H9 (cell line): ENCODE measurements at regions not wholly inside any gene's neighbourhood (a gene's known extent, or its start where the extent isn't known, plus 50 kb on each side); places are given as distances from the start of the nearest gene placed in this dataset.
"Not testable (repeated sequence)": the region's sequence is repeated elsewhere in the genome, so short reads cannot be mapped to it uniquely, and the experiment has no call there.

Experiments used
- DNase-seq: peaks from one replicate; pipeline ENCODE4 v3.0.0-alpha.2; 2017
- H2AFZ ChIP-seq: one replicate; pipeline ENCODE4 v1.6.1; 2013; ENCODE audit warnings: mild to moderate bottlenecking, low read length, control low read depth, moderate library complexity
- H2AK5ac ChIP-seq: 2 replicates; pipeline ENCODE4 v1.6.1; 2013; ENCODE audit warnings: low read length, control low read depth, mixed read lengths; ENCODE audit not compliant: insufficient read length
- H2BK120ac ChIP-seq: one replicate; pipeline ENCODE4 v1.6.1; 2013; ENCODE audit warnings: low read depth, mild to moderate bottlenecking, low read length, control low read depth, inconsistent platforms; ENCODE audit not compliant: poor library complexity, severe bottlenecking
- H2BK12ac ChIP-seq: 2 replicates; pipeline ENCODE4 v1.6.1; 2013; ENCODE audit warnings: low read length, control low read depth, mixed read lengths, low read depth; ENCODE audit not compliant: insufficient read length
- H2BK15ac ChIP-seq: 2 replicates; pipeline ENCODE4 v1.6.1; 2013; ENCODE audit warnings: low read depth, low read length, control low read depth
- H2BK20ac ChIP-seq: one replicate; pipeline ENCODE4 v1.6.1; 2013; ENCODE audit warnings: low read depth, mild to moderate bottlenecking, low read length, control low read depth, inconsistent platforms; ENCODE audit not compliant: poor library complexity, severe bottlenecking
- H2BK5ac ChIP-seq: 2 replicates; pipeline ENCODE4 v1.6.1; 2013; ENCODE audit warnings: low read length, control low read depth, mixed read lengths; ENCODE audit not compliant: insufficient read length
- H3K14ac ChIP-seq: 2 replicates; pipeline ENCODE4 v1.6.1; 2013; ENCODE audit warnings: low read length, control low read depth; ENCODE audit not compliant: insufficient read depth
- H3K18ac ChIP-seq: 2 replicates; pipeline ENCODE4 v1.6.1; 2013; ENCODE audit warnings: low read depth, mild to moderate bottlenecking, mixed read lengths, low read length, control low read depth; ENCODE audit not compliant: insufficient read length
- H3K23ac ChIP-seq: 2 replicates; pipeline ENCODE4 v1.6.1; 2013; ENCODE audit warnings: low read length, control low read depth, mixed read lengths, low read depth; ENCODE audit not compliant: insufficient read length
- H3K23me2 ChIP-seq: 2 replicates; pipeline ENCODE4 v1.6.1; 2013; ENCODE audit warnings: low read depth, mild to moderate bottlenecking, mixed read lengths, low read length, control low read depth; ENCODE audit not compliant: insufficient read length, poor library complexity, severe bottlenecking
- H3K27ac ChIP-seq: 2 replicates; pipeline ENCODE4 v1.5.1; 2013; ENCODE audit warnings: low read length, control low read depth, mixed read lengths, low read depth; ENCODE audit not compliant: insufficient read length
- H3K27me3 ChIP-seq: 2 replicates; pipeline ENCODE4 v1.6.1; 2013; ENCODE audit warnings: low read length, control low read depth, inconsistent platforms; ENCODE audit not compliant: insufficient read depth
- H3K4ac ChIP-seq: 2 replicates; pipeline ENCODE4 v1.6.1; 2013; ENCODE audit warnings: low read depth, mild to moderate bottlenecking, control low read depth, inconsistent platforms, low read length, moderate library complexity
- H3K4me1 ChIP-seq: 2 replicates; pipeline ENCODE4 v1.6.1; 2013; ENCODE audit warnings: low read length, control low read depth, inconsistent platforms; ENCODE audit not compliant: insufficient read depth
- H3K4me2 ChIP-seq: 2 replicates; pipeline ENCODE4 v1.6.1; 2013; ENCODE audit warnings: low read length, control low read depth, mixed read lengths; ENCODE audit not compliant: insufficient read length, insufficient read depth
- H3K56ac ChIP-seq: 2 replicates; pipeline ENCODE4 v1.6.1; 2013; ENCODE audit warnings: low read depth, mild to moderate bottlenecking, mixed read lengths, low read length, control low read depth; ENCODE audit not compliant: insufficient read length
- H3K79me1 ChIP-seq: 2 replicates; pipeline ENCODE4 v1.6.1; 2013; ENCODE audit warnings: low read depth, mild to moderate bottlenecking, moderate library complexity, low read length, control low read depth, inconsistent platforms; ENCODE audit not compliant: insufficient read depth, poor library complexity, severe bottlenecking
- H3K79me2 ChIP-seq: 2 replicates; pipeline ENCODE4 v1.6.1; 2013; ENCODE audit warnings: low read length, control low read depth, inconsistent platforms; ENCODE audit not compliant: insufficient read depth
- H3K9ac ChIP-seq: 2 replicates; pipeline ENCODE4 v1.6.1; 2013; ENCODE audit warnings: low read length, control low read depth, mixed read lengths; ENCODE audit not compliant: insufficient read length; ENCODE audit errors: extremely low read depth
- H3K9me3 ChIP-seq: one replicate; pipeline ENCODE4 v1.6.1; 2013; ENCODE audit warnings: low read depth, low read length, inconsistent platforms; ENCODE audit not compliant: control insufficient read depth
- H3T11ph ChIP-seq: one replicate; pipeline ENCODE4 v1.6.1; 2013; ENCODE audit warnings: mild to moderate bottlenecking, low read length, control low read depth, inconsistent platforms
- H4K20me1 ChIP-seq: one replicate; pipeline ENCODE4 v1.6.1; 2013; ENCODE audit not compliant: control insufficient read depth, insufficient read length, insufficient read depth
- H4K5ac ChIP-seq: 2 replicates; pipeline ENCODE4 v1.6.1; 2013; ENCODE audit warnings: low read depth, mild to moderate bottlenecking, mixed read lengths, low read length, control low read depth; ENCODE audit not compliant: insufficient read length
- H4K8ac ChIP-seq: replicated peaks from 2 replicates; pipeline ENCODE4 v1.6.1; 2013; ENCODE audit warnings: low read length, control low read depth, mixed read lengths, low read depth; ENCODE audit not compliant: insufficient read length
- H4K91ac ChIP-seq: 2 replicates; pipeline ENCODE4 v1.6.1; 2013; ENCODE audit warnings: low read depth, mild to moderate bottlenecking, moderate library complexity, mixed read lengths, low read length, control low read depth; ENCODE audit not compliant: insufficient read length
- H3K27ac Mint-ChIP-seq, 3 experiments: 2 replicates in 2 of 3; 3 replicates in 1 of 3; pipeline ENCODE4 v1.8.0; 2020 to 2021; ENCODE audit warnings: mixed read lengths in 3 of 3, mild to moderate bottlenecking in 1 of 3, moderate library complexity in 1 of 3
- H3K27me3 Mint-ChIP-seq: 2 replicates; pipeline ENCODE4 v1.8.0; 2021; ENCODE audit warnings: low read depth, mild to moderate bottlenecking, moderate library complexity, mixed read lengths
- H3K36me3 Mint-ChIP-seq, 3 experiments: 2 replicates in 2 of 3; 3 replicates in 1 of 3; pipeline ENCODE4 v1.8.0; 2020 to 2021; ENCODE audit warnings: low read depth in 3 of 3, mixed read lengths in 3 of 3; ENCODE audit not compliant: insufficient read depth in 1 of 3
- H3K4me1 Mint-ChIP-seq, 2 experiments: 2 replicates each; pipeline ENCODE4 v1.8.0; 2020; ENCODE audit warnings: mixed read lengths in 2 of 2
- H3K4me3 Mint-ChIP-seq, 2 experiments: 2 replicates in 1 of 2; 3 replicates in 1 of 2; pipeline ENCODE4 v1.8.0; 2020 to 2021; ENCODE audit warnings: mild to moderate bottlenecking in 2 of 2, mixed read lengths in 2 of 2, moderate library complexity in 1 of 2
- H3K9me3 Mint-ChIP-seq, 2 experiments: 2 replicates in 1 of 2; 3 replicates in 1 of 2; pipeline ENCODE4 v1.8.0; 2020; ENCODE audit warnings: mild to moderate bottlenecking in 2 of 2, mixed read lengths in 2 of 2, moderate library complexity in 1 of 2
- WGBS: extraction: QIAGEN DNeasy Blood & Tissue Kit; methylation state at CpG from one replicate; pipeline ENCODE4 v1.1.7; 2013; ENCODE audit warnings: missing lambda C conversion rate, low lambda C conversion rate, mixed read lengths; ENCODE audit not compliant: insufficient read length; ENCODE audit errors: extremely low coverage; 5-methylcytosine and 5-hydroxymethylcytosine counted together
- TF ChIP-seq, protein P1 (sequence below): fragments of 200-600 bp; sonication (generic); conservative IDR thresholded peaks from 3 replicates; pipeline ENCODE4 v1.8.0; 2021; ENCODE audit warnings: antibody characterized with exemption, mild to moderate bottlenecking

DNA sequence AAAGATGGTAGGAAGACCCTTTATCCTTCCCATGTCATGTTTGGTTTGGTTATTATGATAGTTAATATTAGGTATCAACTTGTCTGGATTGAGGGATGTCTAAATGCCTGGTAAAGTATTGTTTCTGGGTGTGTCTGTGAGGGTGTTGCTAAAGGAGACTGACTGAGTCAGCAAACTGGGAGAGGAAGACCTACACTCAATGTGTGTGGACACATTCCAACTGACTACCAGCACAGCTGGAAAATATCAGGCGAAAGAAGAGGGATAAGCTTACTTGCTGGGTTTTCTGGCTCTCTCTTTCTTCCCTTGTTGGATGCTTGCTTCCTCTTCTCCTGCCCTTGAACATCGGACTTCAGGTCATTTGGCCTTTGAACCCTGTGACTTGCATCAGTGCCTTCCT lies 1227.6 kb upstream of the EPHA6 start:
- no peaks in the 10 kb centered on the region for H3K79me1 ChIP-seq
- H3K9me3 Mint-ChIP-seq: peaks cover 0 to 8% of the 10 kb centered on the region in 2 experiments; a peak in 4 of 5 replicates
- peaks cover 0 to 4% of the 10 kb centered on the region in 2 experiments; a peak in 1 of 4 replicates for H3K4me1 Mint-ChIP-seq
- no peak overlapping the region for H4K5ac ChIP-seq
- H4K20me1 ChIP-seq: no peaks in the 10 kb centered on the region
- no peak overlapping the region for H3K9ac ChIP-seq
- no peaks in the 10 kb centered on the region; the same call in 1 of the 2 replicates for H3K27me3 Mint-ChIP-seq
- H3K4me1 ChIP-seq: no peaks in the 10 kb centered on the region
- H3K4ac ChIP-seq: no peak overlapping the region
- H3K4me3 Mint-ChIP-seq: no peak overlapping the region
- no peak overlapping the region for H2BK12ac ChIP-seq
- no peak overlapping the region for H2BK15ac ChIP-seq
- TF ChIP-seq, protein P1, sequence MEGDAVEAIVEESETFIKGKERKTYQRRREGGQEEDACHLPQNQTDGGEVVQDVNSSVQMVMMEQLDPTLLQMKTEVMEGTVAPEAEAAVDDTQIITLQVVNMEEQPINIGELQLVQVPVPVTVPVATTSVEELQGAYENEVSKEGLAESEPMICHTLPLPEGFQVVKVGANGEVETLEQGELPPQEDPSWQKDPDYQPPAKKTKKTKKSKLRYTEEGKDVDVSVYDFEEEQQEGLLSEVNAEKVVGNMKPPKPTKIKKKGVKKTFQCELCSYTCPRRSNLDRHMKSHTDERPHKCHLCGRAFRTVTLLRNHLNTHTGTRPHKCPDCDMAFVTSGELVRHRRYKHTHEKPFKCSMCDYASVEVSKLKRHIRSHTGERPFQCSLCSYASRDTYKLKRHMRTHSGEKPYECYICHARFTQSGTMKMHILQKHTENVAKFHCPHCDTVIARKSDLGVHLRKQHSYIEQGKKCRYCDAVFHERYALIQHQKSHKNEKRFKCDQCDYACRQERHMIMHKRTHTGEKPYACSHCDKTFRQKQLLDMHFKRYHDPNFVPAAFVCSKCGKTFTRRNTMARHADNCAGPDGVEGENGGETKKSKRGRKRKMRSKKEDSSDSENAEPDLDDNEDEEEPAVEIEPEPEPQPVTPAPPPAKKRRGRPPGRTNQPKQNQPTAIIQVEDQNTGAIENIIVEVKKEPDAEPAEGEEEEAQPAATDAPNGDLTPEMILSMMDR: no peak
- no peak overlapping the region for H4K91ac ChIP-seq
- no CpG with 5 or more reads among the region's 2 CpGs for WGBS
- no peak overlapping the region for H2AK5ac ChIP-seq
- H3K14ac ChIP-seq: no peak overlapping the region
- no peak overlapping the region for H2BK20ac ChIP-seq
- H3K23me2 ChIP-seq: no peaks in the 10 kb centered on the region
- no peak overlapping the region for H4K8ac ChIP-seq
- H2AFZ ChIP-seq: no peak overlapping the region
- H2BK120ac ChIP-seq: no peak overlapping the region
- no peaks in the 10 kb centered on the region for H3K27me3 ChIP-seq
- H2BK5ac ChIP-seq: no peak overlapping the region
- peaks cover 0 to 7% (median 7%) of the 10 kb centered on the region in 3 experiments; a peak in 3 of 7 replicates for H3K36me3 Mint-ChIP-seq
- no peak overlapping the region for H3K18ac ChIP-seq
- H3K9me3 ChIP-seq: no peaks in the 10 kb centered on the region
- H3T11ph ChIP-seq: no peak overlapping the region
- H3K27ac Mint-ChIP-seq: no peak overlapping the region
- H3K4me2 ChIP-seq: no peak overlapping the region
- no peak overlapping the region for H3K23ac ChIP-seq
- H3K56ac ChIP-seq: no peak overlapping the region
- no peak overlapping the region for H3K27ac ChIP-seq
- DNase-seq: no peak
- no peaks in the 10 kb centered on the region for H3K79me2 ChIP-seq

DNA sequence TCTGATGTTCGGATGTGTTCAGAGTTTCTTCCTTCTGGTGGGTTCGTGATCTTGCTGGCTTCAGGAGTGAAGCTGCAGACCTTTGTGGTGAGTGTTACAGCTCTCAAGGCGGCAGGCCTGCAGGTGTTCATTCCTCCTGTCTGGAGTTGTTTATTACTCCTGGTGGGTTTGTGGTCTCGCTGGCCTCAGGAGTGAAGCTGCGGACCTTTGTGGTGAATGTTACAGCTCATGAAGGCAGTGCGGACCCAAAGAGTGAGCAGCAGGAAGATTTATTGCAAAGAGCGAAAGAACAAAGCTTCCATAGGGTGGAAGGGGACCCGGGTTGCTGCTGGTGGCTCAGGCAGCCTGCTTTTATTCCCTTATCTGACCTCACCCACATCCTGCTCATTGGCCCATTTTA lies 1226.8 kb upstream of the EPHA6 start:
- not testable (repeated sequence) for H3K56ac ChIP-seq, H2AFZ ChIP-seq, H3K27ac ChIP-seq, H4K5ac ChIP-seq, H3K27me3 ChIP-seq, H3K23ac ChIP-seq, DNase-seq, H3K36me3 Mint-ChIP-seq, H4K91ac ChIP-seq, H2BK20ac ChIP-seq, H3K27me3 Mint-ChIP-seq, H3K18ac ChIP-seq, H3K79me1 ChIP-seq, H3K27ac Mint-ChIP-seq, H3K79me2 ChIP-seq, H2BK12ac ChIP-seq, H3K14ac ChIP-seq, H3K9me3 ChIP-seq, H3T11ph ChIP-seq, H2BK15ac ChIP-seq, H3K4me1 Mint-ChIP-seq, H2BK120ac ChIP-seq, H3K4ac ChIP-seq, H3K4me2 ChIP-seq, H2BK5ac ChIP-seq, H4K20me1 ChIP-seq, H4K8ac ChIP-seq, H3K9ac ChIP-seq, H3K4me1 ChIP-seq, H3K4me3 Mint-ChIP-seq, H3K23me2 ChIP-seq, H2AK5ac ChIP-seq
- H3K9me3 Mint-ChIP-seq: peaks cover 0 to 11% of the 10 kb centered on the region in 2 experiments; a peak in 4 of 5 replicates
- WGBS: no CpG with 5 or more reads among the region's 8 CpGs
